SIG-M5 treated with dmso at 0.1 percent for 504 hours (cell line): ENCODE measurements at regions not wholly inside any gene's neighbourhood (a gene's known extent, or its start where the extent isn't known, plus 50 kb on each side); places are given as distances from the start of the nearest gene placed in this dataset.
"Not testable (repeated sequence)": the region's sequence is repeated elsewhere in the genome, so short reads cannot be mapped to it uniquely, and the experiment has no call there.

Experiments
- DNase-seq: peaks from one replicate; lab custom pipeline; 2025; ENCODE audit not compliant: unreplicated experiment; lab: John Stamatoyannopoulos, UW

GRCh38 chr4:115678425-115678941, 565.1 kb upstream of the NDST4 start:
- DNase-seq, result no peak

- no peak for DNase-seq
Measured at GRCh38 chr4:115675719-115676118, 562.3 kb upstream of the NDST4 start.

GRCh38 chr4:115674485-115674884, 561.1 kb upstream of the NDST4 start:
- no peak for DNase-seq

- DNase-seq, result no peak
Measured at GRCh38 chr4:115671581-115671980, 558.2 kb upstream of the NDST4 start.

GRCh38 chr4:115670930-115671329, 557.5 kb upstream of the NDST4 start:
- no peak for DNase-seq

GRCh38 chr4:115668396-115668795, 555.0 kb upstream of the NDST4 start:
- DNase-seq, result no peak

- DNase-seq, result no peak
Measured at GRCh38 chr4:115664285-115664684, 550.9 kb upstream of the NDST4 start.

GRCh38 chr4:115660465-115660864, 547.0 kb upstream of the NDST4 start:
- DNase-seq, result no peak

- DNase-seq, result no peak
Measured at GRCh38 chr4:115657991-115658650, 544.7 kb upstream of the NDST4 start.

- DNase-seq, result no peak
Measured at GRCh38 chr4:115655626-115656025, 542.2 kb upstream of the NDST4 start.

- DNase-seq, result no peak
Measured at GRCh38 chr4:115648786-115649185, 535.4 kb upstream of the NDST4 start.

GRCh38 chr4:115629270-115629669, 515.9 kb upstream of the NDST4 start:
- DNase-seq, result no peak

- no peak for DNase-seq
Measured at GRCh38 chr4:115609631-115610030, 496.2 kb upstream of the NDST4 start.

- no peak for DNase-seq
Measured at GRCh38 chr4:115607311-115607710, 493.9 kb upstream of the NDST4 start.

GRCh38 chr4:115596265-115597001, 483.0 kb upstream of the NDST4 start:
- no peak for DNase-seq

- DNase-seq, result no peak
Measured at GRCh38 chr4:115580901-115581300, 467.5 kb upstream of the NDST4 start.

- DNase-seq, result no peak
Measured at GRCh38 chr4:115575851-115576250, 462.4 kb upstream of the NDST4 start.

- DNase-seq, result no peak
Measured at GRCh38 chr4:115562506-115562905, 449.1 kb upstream of the NDST4 start.

- no peak for DNase-seq
Measured at GRCh38 chr4:115548123-115548522, 434.7 kb upstream of the NDST4 start.

GRCh38 chr4:115537387-115537786, 424.0 kb upstream of the NDST4 start:
- peak; percentile 2 for DNase-seq

GRCh38 chr4:115529126-115529525, 415.7 kb upstream of the NDST4 start:
- no peak for DNase-seq

- not testable (repeated sequence) for DNase-seq
Measured at GRCh38 chr4:115519476-115519875, 406.1 kb upstream of the NDST4 start.
